Astrocyte (in vitro differentiated cells and primary cell): ENCODE measurements at regions not wholly inside any gene's neighbourhood (a gene's known extent, or its start where the extent isn't known, plus 50 kb on each side); places are given as distances from the start of the nearest gene placed in this dataset.

Source experiments
- EZH2 ChIP-seq: IDR thresholded peaks from 2 replicates; pipeline ENCODE4 v1.6.1; 2012; ENCODE audit warnings: mild to moderate bottlenecking, low read length, inconsistent platforms; ENCODE audit not compliant: insufficient read depth
- TF ChIP-seq, protein P1 (sequence below): IDR thresholded peaks from 2 replicates; pipeline ENCODE4 v1.5.1; 2011; ENCODE audit warnings: low read depth, mild to moderate bottlenecking, inconsistent platforms, low read length, moderate library complexity; ENCODE audit not compliant: insufficient read depth

DNA sequence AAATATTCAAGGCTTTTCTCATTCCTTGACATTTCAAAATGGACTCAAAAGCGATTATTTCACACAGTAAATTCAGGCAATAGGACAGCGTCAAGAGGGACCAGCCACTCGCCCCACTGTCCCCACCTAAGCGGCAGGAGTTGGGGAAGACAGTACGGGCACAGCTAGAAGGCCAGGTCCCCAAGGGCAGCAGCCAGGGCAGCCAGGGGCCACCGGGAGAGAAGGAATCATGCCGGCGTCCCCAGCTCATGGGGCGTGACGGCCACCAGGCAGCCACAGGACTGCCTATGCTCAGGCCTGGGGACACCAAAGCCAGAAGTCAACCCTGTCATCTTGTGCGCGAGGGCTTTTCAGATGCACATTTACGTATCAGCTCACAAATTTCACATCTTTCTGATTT lies 225.7 kb upstream of the PPP2R2D start:
- TF ChIP-seq, protein P1, sequence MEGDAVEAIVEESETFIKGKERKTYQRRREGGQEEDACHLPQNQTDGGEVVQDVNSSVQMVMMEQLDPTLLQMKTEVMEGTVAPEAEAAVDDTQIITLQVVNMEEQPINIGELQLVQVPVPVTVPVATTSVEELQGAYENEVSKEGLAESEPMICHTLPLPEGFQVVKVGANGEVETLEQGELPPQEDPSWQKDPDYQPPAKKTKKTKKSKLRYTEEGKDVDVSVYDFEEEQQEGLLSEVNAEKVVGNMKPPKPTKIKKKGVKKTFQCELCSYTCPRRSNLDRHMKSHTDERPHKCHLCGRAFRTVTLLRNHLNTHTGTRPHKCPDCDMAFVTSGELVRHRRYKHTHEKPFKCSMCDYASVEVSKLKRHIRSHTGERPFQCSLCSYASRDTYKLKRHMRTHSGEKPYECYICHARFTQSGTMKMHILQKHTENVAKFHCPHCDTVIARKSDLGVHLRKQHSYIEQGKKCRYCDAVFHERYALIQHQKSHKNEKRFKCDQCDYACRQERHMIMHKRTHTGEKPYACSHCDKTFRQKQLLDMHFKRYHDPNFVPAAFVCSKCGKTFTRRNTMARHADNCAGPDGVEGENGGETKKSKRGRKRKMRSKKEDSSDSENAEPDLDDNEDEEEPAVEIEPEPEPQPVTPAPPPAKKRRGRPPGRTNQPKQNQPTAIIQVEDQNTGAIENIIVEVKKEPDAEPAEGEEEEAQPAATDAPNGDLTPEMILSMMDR: no peak
- no peak for TF ChIP-seq EZH2
